LNCAP (cell line): ENCODE measurements at regions not wholly inside any gene's neighbourhood (a gene's known extent, or its start where the extent isn't known, plus 50 kb on each side); places are given as distances from the start of the nearest gene placed in this dataset.

Experiments used
- TF ChIP-seq, protein P1 (sequence below): fragments of 450-650 bp; IDR thresholded peaks from 2 replicates; pipeline ENCODE4 v1.5.1; 2017; ENCODE audit warnings: mild to moderate bottlenecking

DNA sequence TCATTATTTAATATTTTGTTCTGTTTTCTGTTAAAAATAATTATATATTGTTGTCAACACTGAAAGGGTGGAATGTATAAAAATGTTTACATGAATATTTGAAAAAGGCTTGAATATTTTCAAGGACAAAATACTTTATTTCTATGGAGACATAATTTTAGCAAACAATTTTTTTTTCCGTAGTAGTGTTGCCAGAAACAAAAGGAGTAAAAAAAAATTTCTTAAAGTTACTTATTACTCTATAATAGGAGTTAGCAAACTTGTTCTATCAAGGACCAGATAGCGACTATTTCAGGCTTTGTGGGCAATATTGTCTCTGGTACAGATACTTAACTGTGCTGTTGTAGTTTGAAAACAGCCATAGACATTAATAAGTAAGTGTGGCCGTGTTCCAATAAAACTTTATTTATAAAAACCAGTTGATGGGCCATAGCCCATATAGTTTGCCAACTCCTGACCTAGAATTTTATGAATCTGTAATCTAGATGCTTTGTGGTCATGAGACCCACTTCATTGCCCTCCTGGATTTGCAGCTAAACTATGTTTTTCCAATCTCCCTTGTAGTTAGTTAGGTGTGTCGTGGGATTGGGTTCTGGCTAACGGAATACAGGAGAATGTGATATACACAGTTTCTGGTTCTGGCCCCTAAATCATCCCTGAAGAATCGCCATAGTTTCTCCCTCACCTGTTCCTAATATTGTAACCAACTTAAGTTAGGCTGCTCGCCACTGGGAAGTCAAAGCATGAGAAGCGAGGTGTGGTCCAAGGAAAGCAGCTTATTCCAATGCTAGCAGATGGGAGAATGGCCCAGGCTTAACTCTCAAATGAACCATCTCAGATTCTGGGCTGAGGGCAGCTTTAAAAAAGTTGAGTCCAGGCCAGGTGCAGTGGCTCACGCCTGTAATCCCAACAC is 153.6 kb downstream of the ABCA8 start:
- TF ChIP-seq, protein P1, sequence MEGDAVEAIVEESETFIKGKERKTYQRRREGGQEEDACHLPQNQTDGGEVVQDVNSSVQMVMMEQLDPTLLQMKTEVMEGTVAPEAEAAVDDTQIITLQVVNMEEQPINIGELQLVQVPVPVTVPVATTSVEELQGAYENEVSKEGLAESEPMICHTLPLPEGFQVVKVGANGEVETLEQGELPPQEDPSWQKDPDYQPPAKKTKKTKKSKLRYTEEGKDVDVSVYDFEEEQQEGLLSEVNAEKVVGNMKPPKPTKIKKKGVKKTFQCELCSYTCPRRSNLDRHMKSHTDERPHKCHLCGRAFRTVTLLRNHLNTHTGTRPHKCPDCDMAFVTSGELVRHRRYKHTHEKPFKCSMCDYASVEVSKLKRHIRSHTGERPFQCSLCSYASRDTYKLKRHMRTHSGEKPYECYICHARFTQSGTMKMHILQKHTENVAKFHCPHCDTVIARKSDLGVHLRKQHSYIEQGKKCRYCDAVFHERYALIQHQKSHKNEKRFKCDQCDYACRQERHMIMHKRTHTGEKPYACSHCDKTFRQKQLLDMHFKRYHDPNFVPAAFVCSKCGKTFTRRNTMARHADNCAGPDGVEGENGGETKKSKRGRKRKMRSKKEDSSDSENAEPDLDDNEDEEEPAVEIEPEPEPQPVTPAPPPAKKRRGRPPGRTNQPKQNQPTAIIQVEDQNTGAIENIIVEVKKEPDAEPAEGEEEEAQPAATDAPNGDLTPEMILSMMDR = no peak

DNA sequence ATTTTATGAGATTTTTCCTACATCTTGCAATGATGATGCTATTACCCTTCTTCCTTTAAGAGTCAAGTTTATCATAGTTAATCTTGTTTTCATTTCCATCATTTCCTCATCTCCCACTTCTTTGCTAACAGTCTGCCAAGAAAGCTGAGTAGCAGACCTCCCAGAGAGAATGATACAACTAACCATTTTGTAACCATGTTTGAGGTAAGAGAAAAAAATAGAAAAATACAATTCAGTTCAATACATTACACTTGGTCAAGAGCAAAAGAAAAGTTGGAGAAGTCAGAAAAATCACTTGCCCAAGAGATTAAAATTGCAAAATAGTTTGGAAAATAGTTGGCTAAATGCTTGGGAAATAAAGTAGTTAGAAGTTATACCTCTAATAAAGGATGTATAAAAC is 154.4 kb downstream of the ABCA8 start:
- TF ChIP-seq, protein P1 = no peak

DNA sequence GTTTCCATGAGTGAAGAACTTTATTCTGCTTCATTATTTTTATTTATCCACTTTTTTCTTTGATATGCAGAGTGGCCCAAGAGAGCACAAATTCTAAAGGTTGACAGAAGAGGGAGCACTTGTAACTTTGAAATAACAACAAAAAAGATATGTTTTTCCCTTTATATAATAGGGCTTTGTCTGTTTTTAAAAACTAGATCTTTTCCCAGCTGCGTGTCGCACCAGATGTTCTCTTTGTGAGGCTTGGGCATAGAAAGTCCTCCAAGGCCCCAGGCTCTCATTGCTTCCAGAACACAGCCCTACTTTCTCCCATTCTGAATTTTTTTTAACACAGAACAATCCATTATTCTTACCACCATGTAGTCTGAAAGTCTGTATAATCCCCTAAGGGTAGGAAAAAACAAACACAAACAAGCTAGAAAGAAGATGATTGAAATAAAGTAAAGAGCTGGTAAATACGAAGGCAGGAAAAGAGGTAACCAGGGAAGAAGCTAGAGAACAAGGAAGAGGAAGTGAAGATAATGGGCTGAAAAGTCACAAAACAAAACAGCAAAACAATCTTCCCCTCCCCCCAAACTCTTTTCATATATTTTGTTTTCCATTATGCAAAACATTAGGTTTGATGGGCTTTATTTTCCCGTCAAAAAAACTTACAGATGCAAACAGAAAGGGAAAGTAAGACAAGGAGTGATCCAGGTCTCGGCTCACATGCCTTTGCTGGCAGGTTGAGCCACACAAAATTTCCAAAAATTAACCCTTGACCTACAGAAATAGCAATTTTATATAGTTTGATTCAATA is 160.4 kb downstream of the ABCA8 start:
- TF ChIP-seq, protein P1 = peak; percentile 39; the same call in 1 of the 2 replicates

DNA sequence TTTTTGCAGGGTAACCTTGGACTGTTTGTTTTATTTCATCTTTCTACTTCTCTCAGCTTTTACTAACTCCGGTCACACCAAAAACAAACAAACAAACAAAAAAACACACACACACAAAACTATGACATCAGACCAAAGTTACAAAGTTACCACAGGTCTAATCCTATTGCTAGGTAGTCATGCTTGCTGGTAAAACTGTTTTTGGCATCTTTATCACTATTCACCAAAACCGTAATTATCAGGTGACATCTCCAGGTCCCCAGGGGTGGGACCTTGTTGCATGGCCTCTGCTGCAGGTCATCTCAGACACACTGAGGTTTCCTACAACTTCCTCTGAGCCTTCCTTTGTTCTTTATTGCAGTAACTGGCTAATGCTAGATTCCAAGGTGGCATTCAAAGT is 162.3 kb downstream of the ABCA8 start:
- TF ChIP-seq, protein P1 = no peak

DNA sequence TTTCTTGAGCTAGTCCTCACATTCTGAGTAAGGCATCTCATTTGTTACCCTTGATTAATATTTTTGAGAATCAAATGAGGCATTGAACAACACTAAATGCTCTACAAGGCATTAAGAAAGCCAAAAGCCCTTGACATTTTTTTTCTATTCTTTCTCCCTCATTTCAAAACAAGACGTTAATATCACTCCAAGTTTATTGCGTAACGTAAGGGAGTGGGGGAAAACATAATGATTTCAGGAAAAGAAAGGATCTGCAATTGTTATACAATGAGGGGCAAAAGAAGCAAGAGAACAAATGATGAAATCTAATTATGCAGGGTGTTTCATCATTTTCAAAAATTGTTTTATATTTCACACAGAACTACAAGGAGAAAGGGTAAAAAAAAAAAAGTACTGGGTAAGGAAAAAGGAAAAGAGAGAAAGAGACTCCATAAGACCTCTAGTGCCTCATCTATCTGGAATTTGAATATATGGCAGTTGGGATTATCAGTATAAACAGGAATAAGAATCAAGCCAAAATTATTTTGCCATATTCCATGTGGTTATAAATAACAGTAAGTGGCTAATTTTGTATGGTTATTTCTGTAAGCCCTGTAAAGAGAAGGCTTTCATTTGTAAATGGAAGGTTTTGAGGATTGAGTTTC is 163.0 kb downstream of the ABCA8 start:
- TF ChIP-seq, protein P1 = no peak

DNA sequence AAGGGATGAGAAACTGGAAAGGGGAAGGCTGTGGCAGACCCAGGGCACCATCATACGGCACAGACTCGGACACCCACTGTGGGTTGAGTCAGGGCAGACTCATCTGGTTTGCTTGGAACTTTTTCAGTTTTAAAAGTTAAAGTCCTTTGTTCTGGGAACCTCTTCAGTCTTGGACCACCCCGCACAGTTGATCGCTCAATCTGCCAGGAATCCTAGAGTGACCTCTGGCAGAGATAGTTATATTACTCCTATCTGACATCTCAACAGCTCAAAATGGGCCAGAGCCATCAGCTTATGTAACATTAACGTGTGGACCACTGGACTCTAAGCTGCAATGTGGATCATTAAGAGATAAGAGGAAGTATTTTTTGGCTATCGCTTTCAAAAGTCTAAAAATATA is 164.3 kb downstream of the ABCA8 start:
- TF ChIP-seq, protein P1 = no peak

DNA sequence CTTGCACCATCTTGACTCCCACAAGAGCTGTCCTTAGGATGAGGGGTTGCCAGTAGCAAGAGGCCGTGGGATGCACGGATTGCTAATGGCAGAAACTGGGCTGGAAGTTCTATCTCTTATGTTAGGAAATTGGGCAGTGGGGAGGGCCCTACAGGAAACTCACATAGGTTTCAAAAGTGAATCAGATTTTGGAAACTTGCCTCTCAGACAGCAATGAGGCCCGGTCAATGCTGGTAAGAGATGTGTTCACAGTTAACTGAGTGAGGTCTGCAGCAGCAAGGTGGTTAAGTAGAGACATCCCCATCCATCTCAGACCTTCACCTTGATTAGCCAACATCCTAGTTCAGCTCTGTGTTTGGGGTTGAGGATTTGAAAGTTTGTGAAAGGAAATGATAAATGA is 164.7 kb downstream of the ABCA8 start:
- TF ChIP-seq, protein P1 = no peak
